ENCODE measurements at regions not wholly inside any gene's neighbourhood (a gene's known extent, or its start where the extent isn't known, plus 50 kb on each side); places are given as distances from the start of the nearest gene placed in this dataset.
"Not testable (repeated sequence)": the region's sequence is repeated elsewhere in the genome, so short reads cannot be mapped to it uniquely, and the experiment has no call there.

DNA sequence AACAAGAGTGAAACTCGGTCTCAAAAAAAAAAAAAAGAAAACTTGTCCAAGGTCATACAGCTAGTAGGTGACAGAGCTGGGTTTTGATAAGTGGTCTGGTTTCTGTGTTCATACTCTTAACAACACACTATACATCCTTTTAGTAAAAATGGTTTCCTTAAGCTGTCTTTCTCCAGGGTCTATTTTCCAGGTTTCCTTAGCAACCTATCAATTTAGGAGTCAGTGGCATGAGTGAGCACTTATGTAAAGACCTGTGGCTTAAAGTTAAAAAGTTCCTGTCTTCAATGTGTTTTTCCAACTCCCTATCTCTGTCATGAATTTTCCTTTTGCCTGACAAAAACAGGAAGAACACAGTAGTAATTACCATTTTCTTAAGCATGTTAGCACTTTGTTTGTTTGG is 480.5 kb downstream of the TMEM135 start:
- H3K4me3 ChIP-seq (ENCODE audit: low read depth, low read length), result no peak overlapping the region
- TF ChIP-seq, protein P1, sequence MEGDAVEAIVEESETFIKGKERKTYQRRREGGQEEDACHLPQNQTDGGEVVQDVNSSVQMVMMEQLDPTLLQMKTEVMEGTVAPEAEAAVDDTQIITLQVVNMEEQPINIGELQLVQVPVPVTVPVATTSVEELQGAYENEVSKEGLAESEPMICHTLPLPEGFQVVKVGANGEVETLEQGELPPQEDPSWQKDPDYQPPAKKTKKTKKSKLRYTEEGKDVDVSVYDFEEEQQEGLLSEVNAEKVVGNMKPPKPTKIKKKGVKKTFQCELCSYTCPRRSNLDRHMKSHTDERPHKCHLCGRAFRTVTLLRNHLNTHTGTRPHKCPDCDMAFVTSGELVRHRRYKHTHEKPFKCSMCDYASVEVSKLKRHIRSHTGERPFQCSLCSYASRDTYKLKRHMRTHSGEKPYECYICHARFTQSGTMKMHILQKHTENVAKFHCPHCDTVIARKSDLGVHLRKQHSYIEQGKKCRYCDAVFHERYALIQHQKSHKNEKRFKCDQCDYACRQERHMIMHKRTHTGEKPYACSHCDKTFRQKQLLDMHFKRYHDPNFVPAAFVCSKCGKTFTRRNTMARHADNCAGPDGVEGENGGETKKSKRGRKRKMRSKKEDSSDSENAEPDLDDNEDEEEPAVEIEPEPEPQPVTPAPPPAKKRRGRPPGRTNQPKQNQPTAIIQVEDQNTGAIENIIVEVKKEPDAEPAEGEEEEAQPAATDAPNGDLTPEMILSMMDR (IDR thresholded peaks at IDR 0.05; ENCODE audit: low read depth, low read length), result no peak

DNA sequence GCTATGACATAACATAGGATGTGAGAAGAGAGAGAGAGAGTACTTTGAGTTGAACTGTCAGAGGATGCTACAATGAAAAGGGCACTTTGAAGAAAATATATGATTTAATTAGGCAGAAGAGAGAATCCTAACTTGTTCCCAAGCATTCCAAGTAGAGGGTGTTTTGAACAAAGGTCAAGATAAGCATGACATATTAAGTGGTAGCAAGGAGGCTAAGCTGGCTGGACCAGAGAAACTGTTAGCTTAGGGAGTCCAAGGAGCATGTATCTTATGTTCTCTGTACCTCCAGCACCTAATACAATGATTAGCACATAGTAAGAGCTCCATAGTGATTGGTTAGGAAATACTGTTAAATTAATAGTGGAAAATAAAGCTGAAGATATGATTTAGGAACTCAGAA is 479.6 kb downstream of the TMEM135 start:
- TF ChIP-seq, protein P1 (IDR thresholded peaks at IDR 0.05; ENCODE audit: low read depth, low read length), result no peak
- no peak overlapping the region for H3K4me3 ChIP-seq (ENCODE audit: low read depth, low read length)

DNA sequence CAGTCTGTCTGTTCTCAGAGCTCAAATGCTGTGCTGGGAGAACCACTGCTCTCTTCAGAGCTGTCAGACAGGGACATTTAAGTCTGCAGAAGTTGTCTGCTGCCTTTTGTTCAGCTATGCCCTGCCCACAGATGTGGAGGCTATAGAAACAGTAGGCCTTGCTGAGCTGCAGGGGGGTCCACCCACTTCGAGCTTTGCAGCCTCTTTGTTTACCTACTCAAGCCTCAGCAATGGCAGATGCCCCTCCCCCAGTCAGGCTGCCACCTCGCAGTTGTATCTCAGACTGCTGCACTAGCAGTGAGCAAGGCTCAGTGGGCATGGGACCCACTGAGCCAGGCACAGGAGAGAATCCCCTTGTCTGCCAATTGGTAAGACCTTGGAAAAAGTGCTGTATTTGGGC is 470.0 kb downstream of the TMEM135 start:
- H3K4me3 ChIP-seq (ENCODE audit: low read depth, low read length), result not testable (repeated sequence)

DNA sequence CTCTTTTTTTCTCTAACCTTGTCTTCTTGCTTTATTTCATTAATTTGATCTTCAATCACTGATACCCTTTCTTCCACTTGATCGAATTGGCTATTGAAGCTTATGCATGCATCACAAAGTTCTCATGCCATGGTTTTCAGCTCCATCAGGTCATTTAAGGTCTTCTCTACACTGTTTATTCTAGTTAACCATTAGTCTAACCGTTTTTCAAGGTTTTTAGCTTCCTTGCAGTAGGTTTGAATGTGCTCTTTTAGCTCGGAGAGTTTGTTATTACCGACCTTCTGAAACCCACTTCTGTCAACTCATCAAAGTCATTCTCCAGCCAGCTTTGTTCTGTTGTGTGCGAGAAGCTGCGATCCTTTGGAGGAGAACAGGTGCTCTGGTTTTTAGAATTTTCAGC is 469.2 kb downstream of the TMEM135 start:
- not testable (repeated sequence) for H3K4me3 ChIP-seq (ENCODE audit: low read depth, low read length)

DNA sequence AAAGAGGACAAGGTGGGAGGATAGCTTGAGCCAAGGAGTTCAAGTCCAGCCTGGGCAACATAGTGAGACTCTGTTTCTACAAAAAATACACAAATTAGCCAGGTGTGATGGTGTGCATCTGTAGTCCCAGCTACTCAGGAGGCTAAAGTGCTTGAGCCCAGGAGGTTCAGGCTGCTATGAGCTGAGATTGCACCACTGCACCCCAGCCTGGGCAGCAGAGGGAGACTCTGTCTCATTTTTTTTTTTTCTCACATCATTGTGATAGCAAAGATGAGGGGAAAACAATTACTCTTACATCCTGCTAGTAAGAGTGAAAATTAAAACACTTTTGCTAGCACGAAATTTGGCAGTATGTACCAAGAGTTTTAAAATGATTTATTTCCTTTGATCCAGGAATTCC is 463.7 kb downstream of the TMEM135 start:
- no peak overlapping the region for H3K4me3 ChIP-seq (ENCODE audit: low read depth, low read length)
- TF ChIP-seq, protein P1 (IDR thresholded peaks at IDR 0.05; ENCODE audit: low read depth, low read length), result no peak

DNA sequence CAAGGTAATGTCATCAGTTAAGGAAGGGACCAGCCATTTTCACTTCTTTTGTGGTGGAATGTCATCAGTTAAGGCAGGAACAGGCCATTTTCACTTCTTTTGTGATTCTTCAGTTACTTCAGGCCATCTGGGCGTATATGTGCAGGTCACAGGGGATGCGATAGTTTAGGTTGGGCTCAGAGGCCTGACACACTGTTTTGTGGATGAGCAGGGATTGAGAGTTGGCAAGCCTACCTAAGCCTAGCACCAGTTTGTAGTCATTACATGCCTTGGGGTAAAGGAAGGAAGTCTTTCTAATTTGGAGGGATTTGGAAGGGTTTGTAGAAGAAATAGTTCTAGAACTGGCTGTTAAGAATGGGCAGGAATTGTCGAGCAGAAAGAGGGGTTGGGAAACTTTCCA is 457.2 kb downstream of the TMEM135 start:
- H3K4me3 ChIP-seq (ENCODE audit: low read depth, low read length), result not testable (repeated sequence)

DNA sequence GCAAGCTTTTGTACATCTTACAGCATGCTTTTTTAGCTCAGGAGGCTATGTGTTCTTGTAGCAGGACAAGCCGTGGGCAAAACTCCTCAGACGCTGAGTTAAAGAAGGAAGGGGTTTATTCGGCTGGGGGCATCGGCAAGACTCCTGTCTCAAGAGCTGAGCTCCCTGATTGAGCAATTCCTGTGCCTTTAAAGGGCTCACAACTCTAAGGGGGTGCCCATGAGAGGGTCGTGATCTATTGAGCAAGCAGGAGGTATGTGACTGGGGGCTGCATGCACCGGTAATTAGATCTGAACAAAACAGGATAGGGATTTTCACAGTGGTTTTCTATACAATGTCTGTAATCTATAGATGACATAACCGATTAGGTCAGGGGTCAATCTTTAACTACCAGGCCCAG is 456.3 kb downstream of the TMEM135 start:
- H3K4me3 ChIP-seq (ENCODE audit: low read depth, low read length), result not testable (repeated sequence)

DNA sequence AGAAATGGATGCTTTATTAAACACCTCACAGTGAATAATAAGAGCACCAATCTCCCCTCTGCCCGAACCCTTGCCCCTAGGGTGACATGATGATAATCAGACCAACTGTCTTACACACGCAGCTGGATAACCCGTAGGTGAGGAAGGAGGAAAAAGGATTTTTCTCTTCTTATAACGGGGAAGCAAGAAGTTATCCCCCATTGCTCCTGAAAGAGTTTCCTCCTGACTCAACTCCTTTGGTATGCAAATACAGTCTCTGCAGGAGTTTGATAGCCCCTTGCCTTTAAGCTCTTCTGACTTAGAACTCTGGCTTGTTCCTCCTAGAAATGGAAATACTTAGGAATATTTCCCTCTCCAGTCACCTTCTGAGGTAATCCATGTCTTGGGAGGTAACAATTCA is 455.8 kb downstream of the TMEM135 start:
- TF ChIP-seq, protein P1 (IDR thresholded peaks at IDR 0.05; ENCODE audit: low read depth, low read length), result no peak

DNA sequence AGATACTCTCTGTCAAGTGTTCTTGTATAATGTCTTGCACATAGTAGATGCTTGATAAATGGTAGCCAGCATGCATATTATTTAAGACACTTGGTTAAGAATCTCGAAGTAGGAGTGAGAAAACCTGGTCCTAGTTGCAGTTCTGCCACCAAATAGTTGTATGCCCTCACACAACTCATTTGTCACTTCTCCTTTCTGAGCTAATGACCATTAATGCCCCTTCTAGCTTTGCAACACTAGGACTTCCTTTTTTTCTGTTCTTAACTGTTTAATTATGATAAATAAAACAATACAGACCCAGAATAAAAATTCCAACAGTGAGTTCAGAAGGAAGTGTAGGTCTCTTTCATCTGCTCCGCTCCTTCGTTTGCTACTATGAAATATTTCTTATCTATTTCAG is 453.6 kb downstream of the TMEM135 start:
- H3K4me3 ChIP-seq (ENCODE audit: low read depth, low read length), result no peak overlapping the region
- TF ChIP-seq, protein P1 (IDR thresholded peaks at IDR 0.05; ENCODE audit: low read depth, low read length), result no peak

More for the DNA sequence above, 455.8 kb downstream of the TMEM135 start:
- H3K4me3 ChIP-seq (ENCODE audit: low read depth, low read length), result no peak overlapping the region

DNA sequence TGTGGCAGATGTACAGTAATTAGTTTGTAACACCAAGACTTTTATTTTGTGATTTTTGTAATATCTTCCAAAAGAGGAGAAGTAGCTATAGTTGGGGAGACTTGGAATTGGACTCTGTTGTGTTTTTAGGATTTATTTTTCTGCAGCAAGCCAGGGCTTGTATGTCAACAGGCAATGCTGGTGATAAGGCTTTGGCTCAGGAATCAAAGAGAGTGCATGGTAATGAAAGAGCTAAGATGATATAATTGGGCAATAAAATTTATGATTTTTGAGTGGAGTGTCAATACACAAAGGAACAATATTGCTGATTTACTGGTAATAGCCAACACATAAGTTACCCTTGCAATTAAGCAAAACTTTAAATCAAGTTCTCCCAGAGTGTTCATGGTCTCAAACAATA is 452.9 kb downstream of the TMEM135 start:
- TF ChIP-seq, protein P1 (IDR thresholded peaks at IDR 0.05; ENCODE audit: low read depth, low read length), result no peak
- no peak overlapping the region for H3K4me3 ChIP-seq (ENCODE audit: low read depth, low read length)
